ENCODE measurements at regions not wholly inside any gene's neighbourhood (a gene's known extent, or its start where the extent isn't known, plus 50 kb on each side); places are given as distances from the start of the nearest gene placed in this dataset.
"Not testable (repeated sequence)": the region's sequence is repeated elsewhere in the genome, so short reads cannot be mapped to it uniquely, and the experiment has no call there.

GRCh38 chr5:53268241-53268640 lies 158.7 kb upstream of the MOCS2 start:
- DNase-seq (ENCODE audit: low read depth, low spot score), result not testable (repeated sequence)

- DNase-seq (ENCODE audit: low read depth, low spot score), result no peak
These were observed 166.1 kb upstream of the MOCS2 start for GRCh38 chr5:53275666-53276065.

GRCh38 chr5:53276825-53277224 lies 167.3 kb upstream of the MOCS2 start:
- DNase-seq (ENCODE audit: low read depth, low spot score), result no peak

- no peak for DNase-seq (ENCODE audit: low read depth, low spot score)
These were observed 167.9 kb upstream of the MOCS2 start for GRCh38 chr5:53277491-53277890.

- DNase-seq (ENCODE audit: low read depth, low spot score), result no peak
These were observed 178.0 kb upstream of the MOCS2 start for GRCh38 chr5:53287573-53287972.

- no peak for DNase-seq (ENCODE audit: low read depth, low spot score)
These were observed 179.0 kb upstream of the MOCS2 start for GRCh38 chr5:53288511-53288910.

- DNase-seq (ENCODE audit: low read depth, low spot score), result no peak
These were observed 181.5 kb upstream of the MOCS2 start for GRCh38 chr5:53291047-53291446.

GRCh38 chr5:53291528-53291927 lies 182.0 kb upstream of the MOCS2 start:
- DNase-seq (ENCODE audit: low read depth, low spot score), result no peak

- no peak for DNase-seq (ENCODE audit: low read depth, low spot score)
These were observed 181.6 kb upstream of the FST start for GRCh38 chr5:53298841-53299240.

GRCh38 chr5:53302529-53302928 lies 177.9 kb upstream of the FST start:
- no peak for DNase-seq (ENCODE audit: low read depth, low spot score)

GRCh38 chr5:53303105-53303504 lies 177.3 kb upstream of the FST start:
- peak; percentile 33 for DNase-seq (ENCODE audit: low read depth, low spot score)

- not testable (repeated sequence) for DNase-seq (ENCODE audit: low read depth, low spot score)
These were observed 175.1 kb upstream of the FST start for GRCh38 chr5:53305316-53305715.

- no peak for DNase-seq (ENCODE audit: low read depth, low spot score)
These were observed 170.8 kb upstream of the FST start for GRCh38 chr5:53309653-53310052.

GRCh38 chr5:53311681-53312080 lies 168.7 kb upstream of the FST start:
- DNase-seq (ENCODE audit: low read depth, low spot score), result no peak

- no peak for DNase-seq (ENCODE audit: low read depth, low spot score)
These were observed 167.3 kb upstream of the FST start for GRCh38 chr5:53313145-53313544.

GRCh38 chr5:53318303-53318702 lies 162.1 kb upstream of the FST start:
- no peak for DNase-seq (ENCODE audit: low read depth, low spot score)

- DNase-seq (ENCODE audit: low read depth, low spot score), result no peak
These were observed 161.1 kb upstream of the FST start for GRCh38 chr5:53319315-53319714.

- DNase-seq (ENCODE audit: low read depth, low spot score), result no peak
These were observed 159.4 kb upstream of the FST start for GRCh38 chr5:53321073-53321472.

GRCh38 chr5:53321721-53322120 lies 158.7 kb upstream of the FST start:
- DNase-seq (ENCODE audit: low read depth, low spot score), result no peak

GRCh38 chr5:53322257-53322656 lies 158.2 kb upstream of the FST start:
- no peak for DNase-seq (ENCODE audit: low read depth, low spot score)

GRCh38 chr5:53323511-53323910 lies 156.9 kb upstream of the FST start:
- no peak for DNase-seq (ENCODE audit: low read depth, low spot score)

GRCh38 chr5:53323943-53324642 lies 156.3 kb upstream of the FST start:
- no peak for DNase-seq (ENCODE audit: low read depth, low spot score)

GRCh38 chr5:53326424-53327153 lies 153.8 kb upstream of the FST start:
- DNase-seq (ENCODE audit: low read depth, low spot score), result no peak
